Activated CD4-positive, CD25-positive, alpha-beta regulatory T cell treated with anti-CD3 and anti-CD28 coated beads, Interleukin-2, amount 50 U/mL, for 72 hours (primary cell): ENCODE measurements at regions not wholly inside any gene's neighbourhood (a gene's known extent, or its start where the extent isn't known, plus 50 kb on each side); places are given as distances from the start of the nearest gene placed in this dataset.
A peak's percentile ranks its signal among the peaks of the same experiment; 100 is the strongest.

Source experiments
- DNase-seq: peaks from one replicate; pipeline ENCODE4 v3.0.0; 2021

DNA sequence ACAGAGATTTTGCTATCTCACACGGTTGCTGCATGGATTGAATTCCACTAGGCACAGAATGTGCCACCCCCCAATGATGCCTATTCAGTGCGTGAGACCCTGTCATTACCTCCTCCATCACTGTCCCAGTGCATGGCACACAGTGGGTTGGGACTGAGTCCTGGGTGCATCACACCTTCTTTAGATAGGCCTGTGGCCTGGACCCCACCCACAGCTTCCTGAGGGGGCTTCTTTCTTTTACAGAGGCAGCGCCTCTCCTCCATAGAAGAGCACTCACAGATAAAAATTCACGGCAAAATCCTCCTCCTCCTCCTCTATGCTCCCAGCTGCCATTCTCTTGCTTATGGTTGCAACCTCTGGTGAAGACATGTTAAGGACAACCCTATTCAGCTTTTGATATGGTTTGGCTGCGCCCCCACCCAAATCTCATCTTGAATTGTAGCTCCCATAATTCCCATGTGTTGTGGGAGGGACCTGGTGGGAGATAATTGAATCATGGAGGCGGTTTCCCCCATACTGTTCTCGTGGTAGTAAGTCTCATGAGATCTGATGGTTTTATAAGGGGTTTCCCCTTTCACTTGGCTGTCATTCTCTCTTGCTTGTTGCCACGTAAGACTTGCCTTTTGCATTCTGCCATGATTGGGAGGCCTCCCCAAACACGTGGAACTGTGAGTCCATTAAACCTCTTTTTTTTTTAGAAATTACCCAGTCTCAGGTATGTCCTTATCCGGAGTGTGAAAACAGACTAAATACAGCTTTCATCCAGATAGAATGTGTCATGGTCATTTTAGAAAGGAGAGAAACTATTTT lies 147.6 kb downstream of the KLF13 start:
- peak; percentile 27 for DNase-seq

DNA sequence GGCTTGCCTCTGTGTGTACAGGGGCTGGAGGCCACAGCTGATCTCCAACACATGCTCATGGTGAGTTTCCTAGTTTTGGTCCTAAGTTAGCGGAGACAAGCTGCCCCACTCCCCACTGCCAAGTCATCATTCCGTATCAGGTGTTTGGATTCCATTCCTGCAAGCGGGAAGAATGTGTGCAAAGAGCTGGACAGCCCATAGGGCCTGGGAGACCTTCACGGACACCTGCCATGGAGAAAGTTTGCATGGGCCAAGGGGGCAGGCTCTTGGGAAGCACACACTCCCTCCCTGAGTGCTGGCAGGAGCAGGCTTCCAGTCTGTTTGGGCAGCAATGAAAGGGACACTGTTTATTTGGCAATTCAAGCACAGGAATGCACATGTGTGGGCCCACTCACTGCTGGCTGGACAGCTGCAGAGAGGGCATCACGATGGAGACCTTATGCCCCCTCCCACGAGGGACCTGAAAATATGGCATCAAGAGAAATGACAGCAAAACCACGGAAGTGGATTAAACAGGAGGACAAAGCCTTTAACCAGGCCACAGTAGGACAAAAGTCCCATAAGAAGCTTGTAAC lies 149.7 kb downstream of the KLF13 start:
- DNase-seq: no peak

DNA sequence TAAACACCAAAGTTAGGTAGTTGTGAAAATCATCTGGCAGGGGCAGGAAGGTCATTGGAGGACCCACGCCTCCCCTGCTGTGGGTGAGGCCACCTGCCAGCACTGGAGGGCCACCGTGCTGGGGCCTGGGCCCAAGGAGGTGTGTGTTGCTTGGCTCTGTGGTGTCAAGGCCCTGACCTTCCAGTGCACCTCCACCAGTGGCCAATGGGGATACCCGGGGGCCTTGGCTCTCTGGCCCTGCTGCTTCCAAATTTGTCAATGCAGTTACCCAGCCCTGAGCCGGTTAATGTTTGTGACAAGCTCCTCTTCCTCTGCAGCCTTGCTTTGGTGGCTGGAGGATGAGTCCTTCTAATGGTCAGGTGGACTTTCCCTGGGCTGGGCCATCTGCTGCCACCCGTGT lies 150.2 kb downstream of the KLF13 start:
- peak; percentile 12 for DNase-seq

DNA sequence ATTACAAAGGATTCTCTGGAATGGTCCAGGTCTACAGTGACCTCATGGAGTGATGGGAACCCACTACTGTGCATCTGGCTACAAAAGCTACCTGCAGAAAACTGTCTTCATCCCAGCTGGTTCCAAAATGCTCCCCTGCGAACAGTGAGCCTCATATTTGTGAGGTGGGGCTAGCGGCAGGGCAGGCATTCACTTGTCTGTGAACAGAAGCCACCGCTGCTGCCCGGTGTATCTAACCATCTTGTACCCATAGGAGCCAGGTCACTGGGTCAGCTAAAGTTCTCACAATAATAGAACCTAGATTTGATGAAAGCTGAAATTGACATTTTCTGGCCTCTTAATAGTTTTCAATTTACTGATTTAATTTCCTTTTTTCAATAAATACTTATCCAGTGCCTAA lies 150.7 kb downstream of the KLF13 start:
- peak; percentile 18 for DNase-seq

DNA sequence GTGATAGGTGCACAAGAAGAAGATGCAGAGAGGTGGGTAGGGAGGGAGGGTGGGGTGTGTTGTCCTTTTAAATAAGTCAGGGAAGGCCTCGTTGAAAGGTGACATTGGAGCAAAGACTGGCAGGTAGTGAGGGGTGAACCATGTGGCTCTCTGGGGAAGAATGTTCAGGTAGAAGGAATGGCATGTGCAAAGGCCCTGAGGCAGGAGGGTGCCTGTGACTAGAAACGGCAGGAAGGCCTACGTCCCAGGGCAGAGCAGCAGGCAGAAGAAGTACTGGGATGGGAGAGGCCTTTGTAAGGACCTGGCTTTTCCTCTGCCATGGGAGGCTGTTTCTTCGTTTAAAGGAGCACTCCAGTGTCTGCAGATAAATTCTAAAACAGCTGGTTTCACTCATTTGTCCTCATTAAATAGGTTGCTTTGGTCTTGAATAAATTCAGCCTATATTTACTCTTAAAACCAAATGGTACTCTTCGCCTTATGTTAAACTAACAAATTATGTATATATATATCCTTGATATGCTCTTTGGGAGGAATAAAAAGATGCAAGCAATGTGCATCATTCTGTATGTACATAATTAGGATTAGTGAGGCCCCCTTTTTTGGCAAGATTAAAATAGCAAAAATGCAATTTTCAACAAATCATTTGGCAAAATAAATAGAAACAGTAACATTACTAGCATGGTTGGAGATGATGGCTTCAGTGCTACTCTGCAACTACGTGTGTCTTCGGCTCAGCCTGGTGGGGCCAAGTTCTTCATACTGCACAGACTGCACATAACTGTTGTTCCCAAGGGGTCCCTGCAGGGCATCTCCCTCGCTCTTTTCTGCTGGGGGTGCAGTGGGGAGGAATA lies 151.4 kb downstream of the KLF13 start:
- peak; percentile 8 for DNase-seq

DNA sequence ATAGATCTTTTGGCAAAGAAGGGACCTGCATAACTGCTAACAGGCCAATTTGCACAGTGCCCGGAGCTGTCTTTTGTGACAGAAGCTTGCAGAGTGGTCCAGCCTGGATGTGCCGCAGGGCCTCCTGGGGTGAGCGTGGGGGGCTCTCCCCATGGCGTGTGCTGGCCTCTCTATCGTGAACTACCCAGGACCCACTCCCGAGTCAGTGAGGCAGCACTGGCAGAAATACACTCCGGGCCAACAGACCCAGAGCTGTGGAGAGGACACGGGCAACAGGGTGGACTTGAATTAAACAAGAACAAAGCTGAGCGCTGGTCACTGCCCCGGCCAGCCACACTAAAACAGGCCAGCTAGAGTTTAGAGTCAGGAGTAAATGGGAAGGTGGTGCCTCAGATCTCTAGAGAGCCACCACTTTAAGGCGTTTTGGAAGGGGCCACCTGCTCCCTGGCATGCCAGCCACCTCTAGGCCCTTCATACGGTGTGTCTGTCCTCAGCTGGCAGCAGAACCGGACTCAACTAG lies 152.1 kb downstream of the KLF13 start:
- DNase-seq: peak; percentile 21

DNA sequence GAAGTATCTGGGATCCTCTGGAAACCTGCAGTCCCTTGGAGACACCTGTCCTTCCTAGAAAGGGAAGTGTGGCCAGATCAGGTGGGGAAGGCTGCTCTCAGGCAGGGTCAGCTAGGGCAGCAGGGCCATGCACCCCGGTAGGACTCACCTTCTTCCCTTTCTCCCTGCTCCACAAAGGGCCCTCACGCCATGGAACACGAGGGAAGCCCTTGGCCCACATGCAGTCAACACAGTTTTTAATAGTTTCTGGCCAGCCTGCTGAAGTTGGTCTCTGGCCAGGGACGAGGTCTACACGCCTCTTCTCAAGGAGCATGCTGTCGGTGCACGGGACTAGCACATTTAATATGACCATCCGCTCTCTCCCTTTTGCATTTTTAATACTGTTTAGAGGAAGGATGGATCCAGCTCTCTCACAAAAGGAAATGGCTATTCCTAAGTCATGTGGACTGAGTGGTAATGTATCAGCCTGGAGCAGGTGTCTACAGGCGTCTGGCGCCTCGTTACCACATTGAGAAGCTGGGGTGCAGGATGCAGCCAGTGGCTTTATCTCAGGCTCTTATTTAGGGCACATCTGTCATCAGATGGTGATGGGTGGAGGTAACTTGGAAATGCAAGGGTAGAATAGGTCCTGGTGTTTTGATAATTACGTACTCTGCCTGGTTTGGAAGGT lies 153.9 kb downstream of the KLF13 start:
- peak; percentile 25 for DNase-seq

DNA sequence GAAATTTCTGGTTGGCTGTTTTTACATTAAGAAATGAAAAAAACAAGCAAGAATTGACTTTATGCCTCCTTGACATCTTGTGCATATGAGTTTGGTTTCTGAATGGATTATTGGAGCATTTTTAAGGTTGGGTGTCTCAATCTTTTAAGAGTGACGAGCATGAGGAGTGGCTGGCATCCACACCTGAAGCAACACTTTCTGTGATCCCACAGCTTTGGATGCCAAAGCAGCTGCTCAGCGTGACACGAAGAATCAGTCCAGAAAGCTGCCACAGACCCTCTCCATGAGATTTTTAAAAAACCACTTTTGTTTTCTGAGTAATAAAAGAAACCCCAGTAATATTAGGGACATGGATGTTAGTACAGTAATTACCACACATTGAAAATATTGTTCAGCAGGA lies 154.5 kb downstream of the KLF13 start:
- no peak for DNase-seq

DNA sequence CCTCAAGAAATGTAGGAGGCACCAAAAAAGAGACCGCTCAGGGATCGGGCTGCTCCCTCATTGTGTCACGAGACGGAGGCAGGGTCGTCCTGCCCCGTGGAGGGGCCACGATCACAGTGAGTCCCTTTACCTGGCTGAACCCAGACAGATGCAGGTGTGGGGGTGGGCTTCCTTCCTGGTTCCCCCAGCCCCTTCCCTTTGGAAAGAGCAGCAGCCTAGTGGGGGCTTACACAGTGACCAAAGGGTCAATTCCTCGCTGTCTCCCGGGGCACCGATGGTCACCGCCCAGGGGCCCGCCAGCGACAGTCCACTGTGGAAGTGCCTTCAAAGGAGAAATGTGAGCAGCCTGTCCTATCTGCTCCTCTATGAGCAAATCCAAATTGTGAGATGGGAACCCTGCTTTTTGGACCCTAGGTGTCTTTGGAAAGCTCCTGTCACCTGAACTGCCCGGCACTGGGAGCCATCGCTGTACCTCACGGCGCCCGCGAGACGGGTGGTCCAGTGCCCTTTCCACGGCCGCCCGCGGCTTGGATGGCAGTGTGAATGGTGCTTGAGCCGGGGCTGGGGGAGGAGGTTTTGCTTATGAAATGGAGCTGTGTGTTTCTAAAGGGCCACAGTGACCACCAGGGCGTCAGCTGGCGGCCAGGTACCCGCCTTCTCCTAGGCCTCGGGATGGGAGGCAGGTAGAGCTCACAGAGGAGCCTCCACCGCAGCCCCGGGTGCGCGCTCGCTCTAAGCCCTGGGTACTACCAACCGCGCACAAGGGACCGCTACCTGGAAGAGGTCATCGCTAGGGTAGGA lies 155.7 kb downstream of the KLF13 start:
- peak; percentile 26 for DNase-seq

DNA sequence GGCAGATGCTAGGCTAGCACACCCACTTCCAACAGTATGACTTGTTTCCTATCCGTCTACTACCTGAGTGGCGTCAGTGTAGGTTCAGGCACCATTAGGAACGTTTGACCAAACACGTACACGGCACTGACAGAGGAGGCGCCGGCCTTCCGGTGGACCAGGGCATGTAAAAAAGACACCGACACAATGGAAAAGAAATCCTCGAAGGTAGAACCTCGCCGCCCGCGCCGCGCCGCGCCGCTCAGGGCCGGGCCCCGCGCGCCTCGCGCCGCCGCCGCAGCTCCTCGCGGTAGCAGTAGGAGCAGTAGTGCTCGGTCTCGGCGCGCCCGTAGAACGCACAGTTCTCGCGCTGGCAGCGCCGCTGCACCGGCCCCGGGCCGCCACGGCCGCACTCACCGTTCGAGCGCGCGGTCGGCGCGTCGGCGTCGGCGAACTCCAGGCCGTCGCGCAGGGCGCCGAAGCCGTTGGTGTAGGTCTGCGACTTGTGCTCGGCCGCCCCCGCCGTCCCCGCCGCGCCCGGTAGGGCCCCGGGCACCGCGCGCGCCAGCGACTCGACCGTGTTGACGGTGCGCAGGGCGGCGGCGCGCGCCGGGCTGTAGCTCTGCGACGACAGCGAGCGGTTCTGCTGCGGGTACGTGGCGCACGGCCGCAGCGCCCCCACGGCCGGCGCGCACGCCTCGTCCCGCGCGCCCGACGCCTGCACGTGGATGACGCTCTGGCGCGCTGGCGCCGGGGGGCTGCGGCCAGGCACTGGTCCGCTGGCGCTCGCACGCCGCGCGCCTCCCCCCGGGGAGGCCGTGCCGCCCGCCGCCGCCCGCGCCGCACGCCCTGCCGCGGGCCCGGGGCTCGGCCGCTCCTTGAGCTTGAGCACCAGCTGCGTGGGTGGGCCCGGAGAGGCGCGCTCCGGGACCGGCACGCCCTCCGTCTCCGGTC lies 156.7 kb downstream of the KLF13 start:
- peak; percentile 56 for DNase-seq

DNA sequence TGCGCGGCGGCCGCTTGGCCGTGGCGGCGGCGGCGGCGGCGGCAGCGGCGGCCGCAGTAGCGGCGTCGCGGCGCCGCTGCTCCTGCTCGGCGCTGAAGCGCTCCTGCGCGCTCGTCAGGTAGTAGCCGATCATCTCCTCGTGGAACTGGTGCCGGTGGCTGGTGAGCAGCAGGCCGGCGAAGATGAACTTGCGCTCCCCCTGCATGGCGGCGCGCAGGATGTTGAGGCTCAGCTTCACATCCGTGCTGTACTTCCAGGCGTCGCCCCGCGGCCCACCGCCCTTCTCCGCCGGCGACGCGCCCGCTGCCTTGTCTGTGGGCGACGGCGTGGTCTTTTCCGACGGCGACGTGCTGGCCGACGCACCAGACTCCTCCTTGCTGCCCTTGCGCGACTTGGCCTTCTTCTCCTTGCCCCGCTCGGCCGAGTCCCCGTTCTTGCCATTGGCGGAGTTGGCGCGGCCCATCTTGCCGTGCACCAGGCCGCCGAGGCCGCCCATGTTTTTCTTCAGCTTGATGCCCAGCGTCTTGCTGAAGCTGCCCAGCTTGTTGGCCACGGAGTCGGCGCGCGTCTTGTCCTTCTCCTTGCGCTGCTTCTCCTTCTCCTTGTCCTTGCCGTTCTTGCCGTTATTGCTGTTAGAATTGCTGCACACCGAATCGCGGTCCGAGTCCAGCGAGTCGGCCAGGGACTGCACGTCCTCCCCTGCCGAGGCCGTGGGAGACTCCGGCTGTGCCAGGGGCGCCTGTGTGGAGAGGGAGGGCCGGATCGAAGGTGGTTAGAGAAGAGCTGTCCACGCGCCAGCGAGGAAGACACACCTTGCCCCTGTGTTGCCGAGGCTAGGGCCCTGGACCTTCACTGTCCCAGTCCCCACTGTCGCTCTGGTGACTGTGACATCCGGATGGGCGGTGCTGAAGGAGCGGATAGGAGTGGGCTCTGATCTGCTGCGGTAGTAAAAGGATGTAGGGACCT lies 157.6 kb downstream of the KLF13 start:
- peak; percentile 36 for DNase-seq

DNA sequence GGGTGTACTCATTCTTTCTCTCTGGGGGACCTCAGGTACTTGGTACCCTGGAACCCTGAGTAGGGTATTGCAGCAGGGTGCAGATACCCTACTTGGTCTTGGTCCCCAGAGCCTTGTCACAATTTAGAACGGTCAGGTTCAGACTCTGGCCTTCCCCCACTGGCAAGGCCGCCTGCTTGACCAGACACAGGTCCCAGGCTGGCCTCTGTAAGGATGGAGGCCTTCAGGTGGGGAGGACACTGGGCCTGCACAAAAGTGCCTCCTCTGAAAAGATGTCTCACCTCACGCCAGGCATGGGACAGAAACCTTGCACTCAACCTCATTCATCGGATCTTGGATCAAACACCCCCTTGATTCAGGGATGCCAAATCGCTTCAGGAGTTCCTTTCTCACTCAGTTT lies 158.4 kb downstream of the KLF13 start:
- no peak for DNase-seq

DNA sequence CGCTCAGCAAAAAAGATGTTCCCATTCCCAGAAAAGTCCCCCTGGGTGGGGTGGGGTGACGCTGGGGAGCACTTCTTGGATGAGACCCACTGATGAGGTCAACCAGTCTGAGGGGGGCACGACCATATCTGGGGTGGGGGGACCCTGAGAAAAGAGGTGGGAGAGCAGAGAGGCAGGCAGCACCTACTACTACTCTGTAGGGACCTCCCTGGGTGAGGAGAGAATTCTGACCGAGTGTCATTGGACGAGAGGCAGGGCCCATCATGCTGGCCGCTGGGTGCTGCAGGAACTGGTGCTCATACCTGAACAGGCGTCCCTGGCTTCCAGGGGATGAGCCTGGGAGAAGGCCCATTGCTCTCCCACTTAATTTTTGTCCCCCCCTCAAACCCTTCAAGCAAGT lies 158.8 kb downstream of the KLF13 start:
- DNase-seq: peak; percentile 26

DNA sequence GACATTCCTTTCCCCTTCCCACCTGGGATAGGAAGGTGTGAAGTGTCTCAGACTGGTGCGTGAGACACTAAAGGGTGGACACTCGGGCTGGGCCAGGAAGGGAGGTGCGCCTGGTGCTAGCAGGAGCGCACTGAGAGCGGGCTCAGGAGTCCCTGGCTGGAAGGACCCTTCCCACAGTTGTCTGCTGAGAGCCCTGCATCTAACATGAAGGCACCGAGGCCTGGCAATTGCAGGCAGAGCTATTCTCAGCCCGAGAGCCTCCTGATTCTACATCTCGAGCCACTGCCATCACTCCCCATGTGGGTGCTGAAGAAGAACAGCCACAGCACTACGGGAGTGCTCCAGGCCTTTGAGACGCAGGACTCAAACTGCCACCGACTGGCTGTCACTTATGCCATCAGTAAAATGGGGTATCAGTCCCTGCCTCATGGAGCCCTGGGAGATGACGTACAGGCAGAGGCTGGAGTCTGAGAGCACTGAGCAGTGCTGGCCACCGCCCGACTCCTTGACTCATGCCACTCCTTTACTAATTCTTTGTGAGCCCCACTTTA lies 159.4 kb downstream of the KLF13 start:
- DNase-seq: peak; percentile 21

DNA sequence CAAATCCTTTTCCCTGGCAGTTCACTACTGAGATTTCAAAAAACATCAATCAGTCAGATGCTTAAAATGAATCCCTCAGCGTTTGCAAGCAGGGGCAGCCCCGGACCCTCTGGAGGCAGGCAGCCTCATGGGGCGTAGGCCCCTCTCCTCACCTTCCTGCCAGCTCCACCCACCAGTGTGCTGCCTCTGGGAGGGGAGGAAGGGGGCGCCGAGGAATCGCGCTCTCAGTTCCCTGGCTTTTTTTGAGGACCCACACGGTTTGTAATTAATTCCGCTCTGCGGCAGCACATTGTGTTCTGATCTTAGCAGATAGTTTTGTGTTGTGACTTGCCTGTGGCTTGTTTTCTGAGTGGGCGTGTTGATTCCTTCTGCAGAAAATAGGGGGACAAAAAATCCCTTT lies 159.9 kb downstream of the KLF13 start:
- no peak for DNase-seq

DNA sequence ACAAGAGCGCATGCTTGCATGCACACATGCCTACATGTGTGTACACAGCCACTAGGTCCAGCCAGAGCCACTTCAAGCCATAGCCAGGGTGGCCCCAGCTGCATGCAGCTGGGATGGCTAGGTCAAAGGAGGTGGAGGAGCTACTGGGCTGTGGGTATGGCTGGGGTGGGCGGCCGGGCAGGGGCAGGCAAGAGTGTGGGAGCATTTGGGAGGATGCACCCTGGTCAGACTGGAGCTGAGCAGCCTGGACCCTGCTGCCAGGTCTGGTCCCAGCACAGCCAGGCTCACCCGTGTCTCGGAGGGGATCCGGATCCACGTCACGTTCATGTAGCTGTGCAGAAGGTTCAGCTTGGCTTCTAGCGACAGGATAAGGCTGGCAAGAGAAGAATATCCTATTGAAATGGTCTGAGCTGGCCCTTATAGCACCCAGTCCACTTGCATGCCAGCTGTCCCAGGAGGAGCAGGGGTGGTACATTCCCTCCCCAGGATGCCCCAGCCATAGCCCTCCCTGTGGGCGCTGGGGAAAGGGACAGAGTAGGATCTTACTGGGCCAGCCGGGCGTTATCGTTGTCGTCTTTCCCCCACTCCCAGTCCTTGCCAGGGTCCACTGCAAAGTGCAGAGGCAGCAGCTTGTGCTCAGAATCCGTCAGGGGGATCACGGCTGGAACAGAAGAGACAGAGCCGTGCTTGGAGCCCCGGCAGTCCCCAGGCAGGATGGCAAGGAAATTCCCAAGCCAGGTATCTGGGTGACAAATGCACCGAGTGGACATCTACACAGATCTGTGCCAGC lies 160.5 kb downstream of the KLF13 start:
- no peak for DNase-seq

DNA sequence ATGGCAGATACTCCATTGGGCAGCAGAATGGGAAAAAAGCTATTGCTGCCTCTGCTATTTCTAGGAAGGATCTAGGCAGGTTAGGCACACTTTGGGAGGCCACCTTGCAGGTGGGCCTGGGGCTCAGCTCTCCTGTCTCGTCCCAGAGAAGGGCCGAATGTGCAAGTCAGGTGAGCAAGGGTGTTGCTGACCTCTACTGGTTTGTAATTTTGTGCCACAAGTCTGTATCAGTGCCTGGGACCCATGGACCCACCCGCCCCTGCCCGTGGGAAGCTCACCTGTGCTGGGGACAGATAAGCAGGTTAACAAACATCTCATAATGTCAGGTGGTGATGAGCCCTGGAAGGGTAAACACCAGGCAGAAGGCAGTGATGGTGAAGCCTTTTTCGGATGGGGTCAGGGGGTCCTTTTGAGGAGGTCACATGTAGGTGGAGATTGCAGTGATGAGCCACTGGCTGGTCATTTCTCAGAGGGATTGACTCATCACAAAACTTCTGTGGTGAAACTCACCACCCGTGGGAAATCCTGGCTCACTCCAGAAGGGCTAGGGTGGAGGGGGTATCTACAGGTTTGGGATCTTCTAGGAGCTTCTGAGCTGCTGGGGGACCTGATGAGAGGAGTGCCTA lies 161.3 kb downstream of the KLF13 start:
- no peak for DNase-seq
